HepG2 (cell line): ENCODE measurements at regions not wholly inside any gene's neighbourhood (a gene's known extent, or its start where the extent isn't known, plus 50 kb on each side); places are given as distances from the start of the nearest gene placed in this dataset.
"Not testable (repeated sequence)": the region's sequence is repeated elsewhere in the genome, so short reads cannot be mapped to it uniquely, and the experiment has no call there.

Experiments used
- ATAC-seq: fragments of 200-7000 bp; cut with Tn5 transposase; 3 replicates; pipeline ENCODE4 v1.9.1; 2020; ENCODE audit warnings: mild to moderate bottlenecking, moderate library complexity
- BruUV-seq: library from RNA; stranded (reverse); fragments of 400-500 nt; replicated peaks from 2 replicates; lab custom pipeline; 2021; lab: Mats Ljungman, UMichigan
- CTCF ChIA-PET: fragments of 300-600 bp; formaldehyde crosslinking; extraction: SDS; loops from one replicate; lab custom pipeline; 2021; ENCODE audit warnings: low total read pairs, inconsistent platforms, low intra/inter-chr PET ratio; lab: Yijun Ruan, JAX
- POLR2A ChIA-PET: fragments of 350-600 bp; sonication (Branson Sonifier 250); formaldehyde crosslinking; loops from one replicate; lab custom pipeline; 2020; ENCODE audit warnings: antibody characterized with exemption, inconsistent platforms; lab: Yijun Ruan, JAX
- DNase-seq: peaks from one replicate; pipeline ENCODE4 v3.0.0-alpha.2; 2015; ENCODE audit warnings: low spot score
- FAIRE-seq: peaks from 3 replicates; lab custom pipeline; 2011; peaks lifted over from hg19 to GRCh38; lab: Jason Lieb, UNC
- H2AFZ ChIP-seq: one replicate; pipeline ENCODE4 v1.6.1; 2011; ENCODE audit warnings: low read length, inconsistent platforms
- H3K27ac ChIP-seq: fragments of 300-600 bp; 3 replicates; pipeline ENCODE4 v1.8.0; 2011; ENCODE audit warnings: mixed run types, mild to moderate bottlenecking, mixed read lengths, low read length, inconsistent platforms; ENCODE audit not compliant: insufficient read depth; ENCODE audit errors: extremely low read length
- H3K27me3 ChIP-seq, 2 experiments: fragments of 200-600 bp in 1 of 2; 2 replicates in 1 of 2; 3 replicates in 1 of 2; pipeline versions ENCODE4 v1.6.0 to v1.8.0; 2011; ENCODE audit warnings: low read length in 2 of 2, mild to moderate bottlenecking in 2 of 2, moderate library complexity in 2 of 2, inconsistent platforms in 1 of 2; ENCODE audit not compliant: insufficient read depth in 2 of 2, control insufficient read depth in 1 of 2
- H3K36me3 ChIP-seq, 2 experiments: fragments of 200-600 bp in 1 of 2; replicated peaks in 1 of 2; 2 replicates in 1 of 2; 3 replicates in 1 of 2; pipeline versions ENCODE4 v1.5.1 to v1.8.0; 2011; ENCODE audit warnings: low read length in 2 of 2, inconsistent platforms in 1 of 2; ENCODE audit not compliant: insufficient read depth in 2 of 2, control insufficient read depth in 1 of 2
- H3K4me1 ChIP-seq: 2 replicates; pipeline ENCODE4 v1.5.1; 2012; ENCODE audit warnings: low read length, inconsistent platforms; ENCODE audit not compliant: insufficient read depth
- H3K4me2 ChIP-seq: 2 replicates; pipeline ENCODE4 v1.6.0; 2011; ENCODE audit warnings: low read depth, low read length, inconsistent platforms
- H3K4me3 ChIP-seq, 3 experiments: fragments of 200-600 bp in 1 of 3; sonication (generic), shearing (Covaris generic) in 1 of 3; replicated peaks in 1 of 3; 2 replicates each; pipeline ENCODE4 v1.5.1; 2011 to 2016; ENCODE audit warnings: low read length in 3 of 3, inconsistent platforms in 2 of 3, low read depth in 2 of 3, mild to moderate bottlenecking in 2 of 3, control low read depth in 1 of 3, mixed read lengths in 1 of 3; ENCODE audit not compliant: insufficient read depth in 1 of 3
- H3K79me2 ChIP-seq: one replicate; pipeline ENCODE4 v1.6.1; 2011; ENCODE audit warnings: low read length, inconsistent platforms; ENCODE audit not compliant: insufficient read depth
- H3K9ac ChIP-seq: 2 replicates; pipeline ENCODE4 v1.6.0; 2011; ENCODE audit warnings: mild to moderate bottlenecking, low read depth, low read length, inconsistent platforms; ENCODE audit not compliant: insufficient read depth
- H3K9me3 ChIP-seq: 2 replicates; pipeline ENCODE4 v1.5.1; 2012; ENCODE audit warnings: mild to moderate bottlenecking, low read length
- H4K20me1 ChIP-seq: 2 replicates; pipeline ENCODE4 v1.6.0; 2011; ENCODE audit warnings: inconsistent platforms, mild to moderate bottlenecking, low read length, moderate library complexity; ENCODE audit not compliant: insufficient read depth
- MAFF ChIP-seq: IDR thresholded peaks from 2 replicates; pipeline ENCODE4 v1.6.1; 2011; ENCODE audit warnings: low read depth, low read length, improper control_type of control experiment
- MAFK ChIP-seq, 2 experiments: IDR thresholded peaks in 1 of 2; conservative IDR thresholded peaks in 1 of 2; 2 replicates each; pipeline ENCODE4 v1.6.1; 2011; ENCODE audit warnings: improper control_type of control experiment in 2 of 2, low read length in 2 of 2
- PRDM10 ChIP-seq: sonication (generic); formaldehyde crosslinking; IDR thresholded peaks from 2 replicates; pipeline ENCODE4 v1.4.0; 2020; ENCODE audit warnings: low read depth, missing genetic modification reagents
- WGBS: methylation state at CpG from one replicate; pipeline ENCODE4 v1.1.6; 2017; ENCODE audit warnings: low lambda C conversion rate; 5-methylcytosine and 5-hydroxymethylcytosine counted together
- in situ Hi-C: cut with HindIII; loops from 2 replicates; pipeline ENCODE4 v1.10.0; 2017; ENCODE audit warnings: low pct_unique_long_range_greater_than_20kb; ENCODE audit not compliant: extremely low pct_ligation_motif_present
- intact Hi-C: fragments of 100-400 bp; cut with micrococcal nuclease; formaldehyde crosslinking; loops from one replicate; pipeline ENCODE4 v1.10.0; 2022; ENCODE audit not compliant: unreplicated experiment
- TF ChIP-seq, protein P1 (sequence below): sonication (generic); formaldehyde crosslinking; IDR thresholded peaks from 2 replicates; pipeline ENCODE4 v1.5.0; 2020; ENCODE audit warnings: mild to moderate bottlenecking, missing genetic modification reagents

GRCh38 chr2:33696234-33696633 is 97.1 kb upstream of the FAM98A start:
- intact Hi-C loops (no loop called here), in situ Hi-C loops (no loop called here)
- H3K9me3 ChIP-seq: peaks cover 22% of the 10 kb centered on the region; the same call in 1 of the 2 replicates
- H4K20me1 ChIP-seq: no peaks in the 10 kb centered on the region
- no peak for TF ChIP-seq PRDM10
- H3K4me3 ChIP-seq: no peak overlapping the region
- no peak overlapping the region for H3K27ac ChIP-seq
- no peaks in the 10 kb centered on the region for H3K79me2 ChIP-seq
- no peaks in the 10 kb centered on the region for H3K36me3 ChIP-seq
- DNase-seq (no peak), FAIRE-seq (no peak), ATAC-seq (no peak)
- ChIA-PET POLR2A (no interaction called here), CTCF (no interaction called here)
- H2AFZ ChIP-seq: no peak overlapping the region
- H3K4me2 ChIP-seq: no peak overlapping the region
- no peak overlapping the region for H3K9ac ChIP-seq
- no TSS peak for BruUV-seq
- H3K4me1 ChIP-seq: no peaks in the 10 kb centered on the region
- no peaks in the 10 kb centered on the region for H3K27me3 ChIP-seq

DNA sequence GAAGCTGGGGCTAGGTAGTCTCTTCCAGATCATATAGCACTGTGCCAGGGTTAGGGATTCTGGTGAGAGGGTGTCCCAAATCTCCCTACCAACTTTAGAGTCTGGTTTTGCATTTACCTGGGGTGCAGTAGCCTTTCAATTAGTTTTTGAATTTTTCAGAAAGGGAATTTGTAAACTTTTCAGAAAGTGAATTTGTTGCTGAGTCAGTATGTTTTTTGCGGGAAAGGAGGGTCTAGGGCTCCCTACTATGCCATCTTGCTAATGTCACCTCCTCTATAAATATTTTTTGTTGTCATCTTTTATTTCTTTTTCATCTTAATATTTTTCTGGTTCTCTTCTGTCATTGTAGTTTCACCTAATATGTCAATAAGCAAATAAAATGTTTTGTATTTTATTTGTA is 95.8 kb upstream of the FAM98A start:
- Histone ChIP-seq H3K4me3 (no peak overlapping the region), H3K27ac (no peak overlapping the region), H3K79me2 (no peaks in the 10 kb centered on the region), H3K4me1 (no peaks in the 10 kb centered on the region), H3K36me3 (no peaks in the 10 kb centered on the region), H3K9me3 (peaks cover 35% of the 10 kb centered on the region; the same call in 1 of the 2 replicates), H3K4me2 (no peak overlapping the region), H3K9ac (no peak overlapping the region), H2AFZ (no peak overlapping the region), H4K20me1 (no peaks in the 10 kb centered on the region), H3K27me3 (no peaks in the 10 kb centered on the region)
- ATAC-seq (no peak), FAIRE-seq (no peak), DNase-seq (no peak)
- BruUV-seq: no TSS peak
- 2% methylated on average over 1 of the region's 1 CpG for WGBS
- in situ Hi-C loops (no loop called here), intact Hi-C loops (no loop called here)
- ChIA-PET CTCF (no interaction called here), POLR2A (no interaction called here)
- TF ChIP-seq MAFF (peak; percentile 69), MAFK (conservative IDR thresholded peaks at IDR 0.05 in 1 of 2, IDR thresholded peaks at IDR 0.05 in 1 of 2; ENCODE audit: low read length in 2 of 2) (peak; percentile 51 to 83)
- TF ChIP-seq, protein P1, sequence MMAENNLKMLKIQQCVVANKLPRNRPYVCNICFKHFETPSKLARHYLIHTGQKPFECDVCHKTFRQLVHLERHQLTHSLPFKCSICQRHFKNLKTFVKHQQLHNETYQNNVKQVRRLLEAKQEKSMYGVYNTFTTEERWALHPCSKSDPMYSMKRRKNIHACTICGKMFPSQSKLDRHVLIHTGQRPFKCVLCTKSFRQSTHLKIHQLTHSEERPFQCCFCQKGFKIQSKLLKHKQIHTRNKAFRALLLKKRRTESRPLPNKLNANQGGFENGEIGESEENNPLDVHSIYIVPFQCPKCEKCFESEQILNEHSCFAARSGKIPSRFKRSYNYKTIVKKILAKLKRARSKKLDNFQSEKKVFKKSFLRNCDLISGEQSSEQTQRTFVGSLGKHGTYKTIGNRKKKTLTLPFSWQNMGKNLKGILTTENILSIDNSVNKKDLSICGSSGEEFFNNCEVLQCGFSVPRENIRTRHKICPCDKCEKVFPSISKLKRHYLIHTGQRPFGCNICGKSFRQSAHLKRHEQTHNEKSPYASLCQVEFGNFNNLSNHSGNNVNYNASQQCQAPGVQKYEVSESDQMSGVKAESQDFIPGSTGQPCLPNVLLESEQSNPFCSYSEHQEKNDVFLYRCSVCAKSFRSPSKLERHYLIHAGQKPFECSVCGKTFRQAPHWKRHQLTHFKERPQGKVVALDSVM (CRISPR knock-in tag): no peak

DNA sequence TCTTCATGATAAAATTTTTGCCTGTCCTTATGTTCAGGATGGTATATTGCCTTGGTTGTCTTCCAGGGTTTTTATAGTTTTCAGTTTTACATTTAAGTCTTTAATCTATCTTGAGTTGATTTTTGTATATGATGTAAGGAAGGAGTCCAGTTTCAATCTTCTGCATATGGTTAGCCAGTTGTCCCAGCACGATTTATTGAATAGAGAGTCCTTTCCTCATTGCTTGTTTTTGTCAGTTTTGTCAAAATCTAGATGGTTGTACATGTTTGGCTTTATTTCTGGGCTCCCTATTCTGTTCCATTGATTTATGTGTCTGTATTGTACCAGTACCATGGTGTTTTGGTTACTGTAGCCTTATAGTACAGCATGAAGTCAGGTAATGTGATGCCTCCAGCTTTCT is 91.6 kb upstream of the FAM98A start:
- in situ Hi-C loops, H3K27me3 ChIP-seq, H3K4me3 ChIP-seq, POLR2A ChIA-PET, DNase-seq, H4K20me1 ChIP-seq, H3K4me1 ChIP-seq, ATAC-seq, H3K4me2 ChIP-seq, FAIRE-seq, intact Hi-C loops, H3K9ac ChIP-seq, H3K79me2 ChIP-seq, BruUV-seq, H3K36me3 ChIP-seq, CTCF ChIA-PET, H3K27ac ChIP-seq, H2AFZ ChIP-seq: not testable (repeated sequence)
- WGBS: 0% methylated on average over 1 of the region's 1 CpG
- H3K9me3 ChIP-seq: peaks cover 62% of the 10 kb centered on the region
